GM18870 (cell line): ENCODE measurements at regions not wholly inside any gene's neighbourhood (a gene's known extent, or its start where the extent isn't known, plus 50 kb on each side); places are given as distances from the start of the nearest gene placed in this dataset.

Experiments
- ATAC-seq: cut with Tn5 transposase; IDR thresholded peaks from one replicate; pipeline ENCODE4 v1.9.1; 2021; ENCODE audit warnings: moderate library complexity; ENCODE audit not compliant: unreplicated experiment

DNA sequence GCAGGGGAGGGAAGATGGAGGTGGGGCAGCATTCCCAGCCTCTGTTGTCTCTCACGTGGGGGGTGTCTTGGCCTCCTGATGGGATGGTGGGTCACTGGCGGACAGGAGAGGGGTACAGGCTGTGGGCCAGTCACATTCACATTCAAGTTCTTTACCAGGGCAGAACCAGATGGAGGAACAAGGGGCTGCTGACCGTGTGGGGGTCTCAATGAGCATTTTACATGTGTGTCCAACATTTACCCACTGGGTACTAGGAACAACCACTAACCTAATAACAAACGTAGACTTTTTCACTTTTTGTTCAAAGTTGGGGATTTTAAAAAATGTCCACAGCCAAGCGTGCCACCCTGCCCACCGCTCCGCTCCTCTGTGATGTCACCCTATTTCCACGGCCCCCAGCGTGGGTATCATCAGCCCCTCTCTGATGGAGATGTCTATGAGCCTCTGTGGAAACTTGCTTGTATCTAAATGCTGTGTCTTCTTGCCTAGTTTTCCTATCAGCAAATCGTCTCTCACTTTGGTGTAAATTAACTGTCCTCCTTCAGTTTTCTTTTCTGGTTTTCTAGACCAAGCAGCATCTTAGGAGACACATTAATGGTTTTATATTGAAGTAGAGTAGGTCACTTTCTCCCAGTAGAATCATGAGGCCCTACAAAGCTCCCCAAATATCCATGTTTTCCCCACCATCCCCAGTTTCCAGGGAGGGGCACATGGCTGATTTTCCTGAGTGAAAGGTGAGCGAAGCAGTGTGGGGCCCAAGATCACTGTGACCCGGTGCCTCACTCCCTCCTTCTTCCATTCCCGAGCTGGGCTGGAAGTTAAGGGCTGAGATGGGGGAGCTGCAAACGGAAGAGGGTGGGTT, 936.7 kb downstream of the BRD1 start:
- ATAC-seq, result no peak

DNA sequence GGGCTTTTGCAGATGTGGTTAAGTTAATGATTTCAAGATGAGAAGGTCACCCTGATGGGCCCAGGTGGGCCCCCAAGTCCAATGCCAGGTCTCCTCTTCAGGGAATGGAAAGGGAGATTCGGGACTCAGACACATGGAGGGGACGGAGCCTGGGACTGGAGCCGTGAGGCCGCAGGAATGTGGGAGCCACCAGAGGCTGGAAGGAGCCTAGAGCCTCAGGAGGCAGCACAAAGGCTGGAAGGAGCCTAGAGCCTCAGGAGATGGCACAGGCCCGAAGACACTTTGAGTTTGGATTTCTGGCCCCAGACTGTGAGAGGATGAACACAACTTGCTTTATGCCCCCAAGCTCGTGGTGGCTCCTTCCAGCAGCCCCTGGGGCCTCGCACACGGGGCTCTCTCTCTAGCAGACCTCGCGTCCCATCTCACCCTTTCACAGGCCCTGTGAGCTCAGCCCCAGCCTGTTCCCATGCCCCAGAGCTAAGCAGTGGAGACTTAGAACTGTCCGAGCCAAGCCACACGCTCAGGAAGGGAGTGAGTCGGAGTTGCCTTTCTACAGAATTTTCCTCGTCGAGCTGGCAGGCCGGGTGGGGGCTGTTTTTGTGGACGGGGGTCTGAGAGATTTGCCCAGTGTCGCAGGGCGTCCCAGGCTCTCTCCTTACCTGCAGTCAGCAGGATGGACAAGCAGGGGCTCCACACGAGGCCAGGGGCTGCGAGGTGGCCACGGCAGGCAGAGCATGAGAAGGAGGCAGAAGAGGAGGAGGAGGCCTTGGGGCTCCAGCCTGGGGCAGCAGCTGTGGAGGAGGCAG, 937.6 kb downstream of the BRD1 start:
- no peak for ATAC-seq

DNA sequence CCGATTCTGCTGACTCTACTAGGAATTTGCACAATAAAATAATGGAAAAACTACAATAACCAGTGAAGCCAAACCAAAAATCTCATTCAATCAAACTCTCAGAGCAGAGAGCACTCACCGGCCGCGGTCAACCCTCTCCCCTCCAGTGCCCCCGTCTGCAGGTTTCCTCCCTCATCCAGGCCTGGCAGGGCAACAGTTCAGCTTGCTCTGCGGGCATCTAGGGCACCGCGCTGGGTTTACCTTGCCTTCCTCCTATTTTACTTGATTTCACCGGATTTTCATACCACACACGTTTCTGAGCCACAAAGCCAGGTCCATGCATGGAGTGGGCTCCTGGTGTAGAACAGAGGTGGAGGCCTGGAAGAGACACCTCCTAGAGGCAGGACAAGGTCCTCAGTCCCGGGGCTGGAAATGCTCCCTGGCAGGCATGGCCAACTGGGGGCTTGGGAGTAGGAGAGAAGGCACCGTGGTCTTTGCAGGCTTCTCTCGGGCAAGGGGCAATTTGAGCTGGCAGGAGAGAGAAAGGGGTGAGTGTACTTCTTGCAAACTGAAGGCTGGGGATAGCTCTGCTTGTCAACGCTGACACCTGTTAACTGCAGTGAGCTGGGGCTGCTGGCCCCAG, 938.4 kb downstream of the BRD1 start:
- no peak for ATAC-seq

DNA sequence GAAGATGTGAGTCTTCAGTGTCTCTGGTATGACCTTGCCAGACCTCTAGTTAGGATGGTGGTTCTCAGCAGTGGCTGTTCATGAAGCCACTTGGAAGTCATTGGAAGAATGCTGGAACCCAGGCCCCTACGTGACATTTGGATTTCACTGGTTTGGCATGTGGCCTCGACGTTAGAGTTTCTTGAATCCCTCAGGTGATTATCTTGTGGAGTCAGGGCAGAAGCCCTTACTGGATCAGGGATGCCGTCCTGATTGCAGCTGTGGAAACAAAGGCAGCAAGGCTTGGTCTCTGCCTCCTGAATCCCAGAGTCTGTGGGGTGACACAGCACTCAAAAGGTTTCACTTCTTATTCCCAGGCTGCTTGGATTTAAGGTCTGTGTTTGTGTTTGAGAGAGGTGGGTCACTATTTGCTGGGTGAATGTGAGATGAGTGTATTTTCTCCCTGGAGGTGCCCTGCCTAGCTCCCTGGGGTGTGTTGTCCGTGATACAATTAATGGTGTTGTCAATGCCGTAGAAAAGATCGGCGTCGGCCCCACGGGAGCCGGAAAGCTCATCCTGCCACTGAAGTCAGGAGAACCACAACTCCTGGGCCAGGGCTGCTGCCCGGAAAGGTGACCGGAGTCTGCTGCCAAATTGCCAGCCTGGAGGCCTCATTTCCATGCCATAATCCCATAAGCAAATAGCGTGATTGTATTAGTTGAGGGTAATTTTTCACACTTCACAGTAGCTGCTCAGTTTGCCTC, 939.0 kb downstream of the BRD1 start:
- no peak for ATAC-seq

DNA sequence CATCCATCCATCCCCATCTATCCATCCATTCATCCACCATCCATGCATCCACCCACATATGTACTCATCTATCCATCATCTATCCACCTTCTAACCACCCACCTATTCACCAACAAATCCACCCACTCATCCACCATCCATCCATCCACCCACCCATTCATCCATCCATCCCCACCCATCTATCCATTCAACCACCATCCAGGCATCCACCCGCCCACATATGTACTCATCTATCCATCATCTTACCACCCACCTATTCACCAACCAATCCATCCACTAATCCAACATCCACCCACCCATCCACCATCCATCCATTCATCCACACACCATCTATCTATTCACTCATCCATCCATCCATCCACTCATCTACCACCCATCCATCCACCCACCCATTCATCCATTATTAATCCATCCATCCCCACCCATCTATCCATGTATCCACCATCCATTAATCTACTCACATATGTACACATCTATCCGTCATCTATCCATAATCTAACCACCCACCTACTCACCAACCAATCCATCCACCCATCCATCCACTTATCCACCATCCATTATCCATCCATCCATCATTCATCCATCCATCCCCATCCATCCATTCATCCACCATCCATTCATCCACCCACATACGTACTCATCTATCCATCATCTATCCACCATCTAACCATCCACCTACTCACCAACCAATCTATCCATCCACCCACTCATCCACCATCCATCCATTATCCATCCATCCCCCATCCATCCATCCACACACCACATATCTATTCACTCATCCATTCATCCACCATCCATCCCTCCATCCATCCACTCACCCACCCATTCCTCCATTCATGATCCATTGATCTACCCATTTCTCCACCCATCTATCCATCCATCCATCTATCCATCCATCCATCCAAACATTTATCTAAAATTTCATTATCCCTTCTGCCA, 940.0 kb downstream of the BRD1 start:
- ATAC-seq, result no peak

DNA sequence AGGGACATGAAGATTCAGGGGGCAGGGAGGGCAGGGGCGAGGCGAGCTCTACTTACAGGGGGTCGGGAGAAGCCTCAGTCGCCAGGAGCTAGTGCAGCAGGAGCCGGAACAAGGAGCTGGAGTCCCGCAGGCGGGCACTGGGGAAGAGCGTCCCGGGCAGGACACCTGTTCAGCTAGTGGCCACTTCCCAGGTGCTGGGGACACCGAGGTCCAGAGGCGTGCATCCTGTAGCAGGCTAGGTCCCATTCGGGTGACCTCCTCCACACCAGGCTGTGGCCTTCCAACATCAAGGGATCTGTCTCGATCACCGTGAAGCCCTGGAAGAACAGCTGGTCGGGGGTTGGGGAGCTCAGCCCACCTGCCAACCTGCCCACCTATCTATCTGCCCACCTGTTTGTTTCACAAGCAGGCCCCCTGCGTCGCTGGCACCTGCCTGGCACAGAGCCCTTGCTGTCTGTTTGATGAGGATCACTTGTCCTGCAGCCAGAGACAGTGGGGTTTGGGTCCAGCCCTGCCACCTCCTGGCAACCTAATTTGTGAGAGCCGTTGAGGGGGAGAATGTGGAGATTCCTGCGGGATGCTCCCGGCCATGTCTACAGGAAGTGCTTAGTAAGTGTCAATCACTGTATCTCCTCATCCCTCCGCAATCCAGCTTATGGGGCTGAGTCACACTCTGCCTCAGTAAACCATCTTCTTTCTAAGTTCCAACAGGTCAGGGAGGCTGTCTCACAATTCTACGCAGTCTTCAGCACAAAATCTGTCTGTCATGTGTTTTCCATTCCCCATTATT, 940.9 kb downstream of the BRD1 start:
- ATAC-seq, result no peak

DNA sequence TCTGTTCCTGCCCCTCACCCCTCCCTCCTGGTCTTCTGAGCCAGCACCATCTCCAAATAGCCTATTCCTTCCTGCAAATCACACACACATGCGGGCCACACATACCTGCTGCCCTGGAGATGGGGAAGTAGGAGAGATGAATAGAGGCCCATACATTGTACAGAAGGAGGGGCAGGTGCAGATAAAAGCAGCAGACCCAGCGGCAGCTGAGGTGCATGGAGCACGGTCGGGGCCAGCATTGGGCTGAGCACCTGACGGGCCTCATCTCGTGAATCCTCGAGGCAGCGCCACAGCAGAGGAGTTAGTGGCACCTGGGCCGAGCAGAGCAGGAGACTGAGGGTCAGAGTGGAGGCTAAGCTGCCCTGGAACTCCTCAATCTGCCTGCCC, 941.8 kb downstream of the BRD1 start:
- ATAC-seq, result no peak

DNA sequence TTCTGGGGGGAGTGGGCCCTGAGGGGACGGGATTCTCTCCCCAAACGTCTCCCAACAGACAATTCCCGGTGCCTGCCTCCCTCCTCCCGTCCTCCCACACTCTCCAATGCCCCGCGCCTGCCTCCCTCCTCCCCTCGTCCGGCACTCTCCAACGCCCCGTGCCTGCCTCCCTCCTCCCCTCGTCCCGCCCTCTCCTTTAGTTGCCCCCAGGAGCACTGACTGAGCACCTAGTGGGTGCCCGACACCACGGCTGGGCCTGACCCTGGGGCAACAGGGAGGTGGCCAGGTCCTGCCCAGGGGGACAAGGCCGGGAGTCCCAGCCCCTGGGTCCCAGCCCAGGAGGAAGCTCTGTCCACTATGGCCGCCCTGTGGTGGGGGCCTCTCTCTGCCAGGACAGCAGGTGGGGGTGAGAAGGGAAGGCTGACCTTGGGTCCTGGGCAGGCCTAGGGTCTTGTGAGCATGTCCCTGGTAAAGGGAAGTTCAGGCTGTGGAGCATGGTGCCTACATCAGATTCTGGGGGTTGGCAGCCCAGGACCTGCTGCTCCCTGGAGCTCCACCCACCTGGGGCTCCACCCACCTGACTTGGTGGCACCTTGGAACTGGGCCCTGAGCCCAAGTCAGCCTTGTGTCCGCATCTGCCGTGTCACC, 942.3 kb downstream of the BRD1 start:
- no peak for ATAC-seq

DNA sequence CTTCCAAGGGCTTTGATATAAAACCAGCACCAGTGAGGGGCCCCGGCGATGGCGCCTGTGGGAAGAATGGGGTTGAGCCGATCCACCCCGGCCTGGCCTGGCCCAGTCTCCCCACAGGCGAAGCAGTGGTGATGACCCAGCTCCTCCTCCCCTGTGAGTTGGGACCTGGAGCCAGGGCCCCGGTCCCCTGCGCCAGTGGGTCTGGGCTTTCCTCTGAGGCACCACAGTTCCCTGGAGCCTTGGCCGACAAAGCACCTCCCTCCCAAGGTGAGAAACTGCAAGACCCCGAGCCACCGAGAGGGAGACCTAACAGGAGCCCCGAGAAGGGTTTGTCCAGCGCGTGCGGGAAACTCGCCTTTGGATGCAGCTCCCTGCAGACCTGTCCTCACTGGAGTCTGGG, 942.9 kb downstream of the BRD1 start:
- ATAC-seq, result no peak

DNA sequence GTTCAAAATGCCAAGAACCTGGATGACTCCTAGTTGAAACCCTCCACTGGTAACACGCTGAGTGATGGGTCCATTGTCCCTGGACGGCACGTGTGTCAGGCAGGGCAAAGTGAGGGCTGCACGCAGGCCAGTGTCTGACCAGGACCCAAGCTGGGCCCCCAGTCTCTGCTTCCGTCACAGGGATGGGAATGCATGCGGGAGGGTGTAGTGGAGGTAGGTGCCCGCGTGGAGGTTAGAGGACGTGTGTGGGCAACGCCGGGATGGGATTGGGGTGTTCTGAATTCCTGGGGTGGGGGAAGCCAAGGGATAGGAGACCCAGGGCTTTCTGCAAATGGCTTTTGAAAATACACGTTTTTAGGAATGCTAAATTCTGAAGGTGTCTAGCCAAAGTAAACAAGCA, 943.3 kb downstream of the BRD1 start:
- no peak for ATAC-seq

DNA sequence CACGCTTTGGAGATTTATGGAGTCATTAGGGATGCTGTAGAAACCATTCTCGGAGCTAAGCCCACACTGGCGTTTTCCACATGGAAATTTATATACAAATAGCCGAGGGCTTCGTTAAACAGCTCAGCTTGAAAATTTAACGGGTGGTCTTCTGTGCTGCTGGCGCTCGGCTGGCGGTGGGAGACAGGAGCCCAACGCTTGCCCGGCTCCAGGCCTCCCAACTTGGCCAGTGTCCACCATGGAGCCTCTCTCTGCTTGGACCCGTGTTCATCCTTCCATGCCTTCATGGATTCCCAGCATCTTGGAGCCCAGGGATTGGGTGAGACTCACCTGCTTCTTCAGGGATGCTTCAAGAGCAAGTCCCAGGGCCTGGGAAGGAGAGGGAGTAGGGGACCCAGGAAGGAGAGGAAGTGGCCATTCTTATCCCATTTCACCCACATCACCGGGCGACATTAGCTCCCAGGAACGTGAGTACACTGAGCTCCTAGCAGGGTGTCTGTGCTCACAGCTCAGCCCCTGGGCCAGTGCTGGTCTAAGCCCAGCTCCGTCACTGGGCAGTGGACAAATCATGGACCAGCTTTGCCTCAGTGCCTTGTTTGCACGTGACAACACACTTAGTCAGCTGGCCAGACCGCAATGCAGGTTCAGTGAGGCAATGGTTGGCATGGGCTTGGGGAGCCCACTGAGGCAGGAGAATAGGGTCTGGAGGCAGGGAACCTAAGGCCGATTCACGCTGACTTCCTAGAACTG, 944.3 kb downstream of the BRD1 start:
- no peak for ATAC-seq

DNA sequence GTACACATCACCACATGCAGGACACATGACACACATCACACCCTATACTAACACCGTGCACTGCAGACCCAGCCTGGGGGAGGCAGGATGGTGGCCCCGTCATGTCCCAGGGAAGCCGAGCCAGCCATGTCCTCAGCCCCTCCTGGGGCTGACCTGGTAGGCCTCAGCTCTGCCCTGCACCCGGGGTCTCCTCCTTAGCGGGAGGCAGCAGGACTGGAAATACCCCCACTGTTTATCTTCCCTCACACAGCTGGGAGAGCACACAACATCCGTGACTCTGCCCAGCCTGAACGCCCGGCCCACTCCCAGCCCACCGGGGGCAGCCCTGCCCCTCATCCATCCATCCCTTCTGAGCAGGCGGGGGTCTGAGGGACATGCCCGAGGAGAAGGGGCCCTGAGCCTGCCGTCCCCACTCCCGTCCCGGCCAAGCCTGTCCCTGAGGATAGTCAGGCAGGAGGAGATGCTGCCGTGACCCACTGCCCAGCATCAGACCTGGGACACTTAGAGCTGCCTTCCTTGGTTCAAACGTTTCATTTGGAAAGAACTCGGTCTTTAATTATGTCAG, 945.0 kb downstream of the BRD1 start:
- ATAC-seq, result no peak

DNA sequence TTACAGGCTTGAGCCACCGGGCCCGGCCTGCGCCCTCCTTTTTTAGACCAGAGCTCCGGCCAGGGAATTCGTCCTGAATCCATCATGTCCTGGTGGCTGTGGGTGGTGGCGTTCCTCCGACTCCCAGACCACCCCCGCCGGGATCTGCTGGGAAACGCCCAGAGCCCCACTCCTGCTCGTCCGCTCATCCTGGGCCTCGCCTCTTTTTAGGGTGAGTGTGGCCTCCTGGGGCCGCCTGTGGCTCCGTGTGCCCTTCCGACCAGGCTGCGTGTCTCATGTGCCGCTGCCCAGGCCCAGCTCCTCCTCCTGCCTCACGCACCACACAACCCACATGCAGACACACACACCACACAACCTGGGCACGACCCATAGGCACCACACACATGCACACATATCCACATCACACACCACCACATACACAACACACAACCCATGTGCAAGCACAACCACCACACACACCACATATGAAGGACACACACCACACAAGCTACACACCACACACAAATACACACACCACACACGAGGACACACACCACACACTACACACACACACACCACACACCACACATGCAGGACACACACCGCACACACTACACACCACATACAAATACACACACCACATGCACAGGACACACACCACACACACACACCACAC, 946.2 kb downstream of the BRD1 start:
- no peak for ATAC-seq

DNA sequence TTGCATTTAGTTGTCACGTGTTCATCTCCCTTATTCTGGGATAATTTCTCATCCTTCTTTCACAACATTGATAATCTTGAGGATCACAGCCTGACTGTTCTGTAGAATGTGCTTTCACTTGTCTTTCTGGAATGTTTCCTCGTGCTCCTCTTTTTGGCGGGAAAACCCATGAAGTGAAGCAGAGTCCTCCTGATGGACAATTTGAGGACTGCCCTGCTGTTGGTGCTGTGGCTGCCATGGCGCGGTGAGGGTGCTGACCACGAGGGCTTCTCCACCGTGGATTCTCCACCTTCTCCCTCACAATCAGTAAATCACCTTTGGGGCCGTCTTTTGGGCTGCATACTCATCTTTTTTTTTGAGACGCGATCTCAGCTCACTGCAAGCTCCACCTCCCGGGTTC, 946.9 kb downstream of the BRD1 start:
- ATAC-seq, result no peak

DNA sequence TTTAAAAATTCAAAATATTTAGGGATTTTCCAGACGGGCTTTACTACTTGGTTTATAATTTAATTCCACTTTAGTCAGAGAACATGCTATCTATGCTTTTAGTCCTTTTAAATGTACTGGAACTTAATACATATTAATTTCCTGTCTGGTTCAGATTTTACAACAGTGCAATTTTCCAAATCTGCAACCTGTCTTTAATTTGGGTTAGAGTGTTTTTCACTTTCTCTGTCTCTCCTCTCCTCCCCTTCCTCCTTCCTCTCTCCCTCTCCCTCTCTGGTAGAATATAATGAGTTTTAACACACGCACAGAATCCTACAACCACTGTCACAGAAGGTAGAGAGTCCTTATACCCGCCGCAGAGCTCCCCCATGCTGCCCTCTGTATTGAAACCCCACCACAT, 950.7 kb downstream of the BRD1 start:
- ATAC-seq, result no peak

DNA sequence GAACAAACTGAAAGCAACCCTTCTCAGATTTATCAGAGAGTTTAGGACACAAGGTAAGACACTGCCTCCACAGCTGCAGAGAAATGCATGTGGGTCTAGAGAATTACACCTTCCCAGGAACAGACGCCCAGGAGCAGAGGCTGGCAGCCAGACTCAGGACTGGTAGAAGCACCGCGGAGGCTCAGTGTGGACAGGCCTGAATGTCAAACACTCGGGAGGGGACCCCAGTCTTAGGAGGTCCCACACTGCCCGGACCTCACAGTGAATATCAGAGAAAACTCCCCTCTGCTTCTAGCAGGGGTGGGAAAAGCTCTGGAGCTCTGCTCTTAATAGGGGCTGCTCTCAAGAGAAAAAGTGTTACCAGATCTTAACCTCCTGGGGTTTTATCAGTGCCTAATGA, 952.7 kb downstream of the BRD1 start:
- ATAC-seq, result no peak

DNA sequence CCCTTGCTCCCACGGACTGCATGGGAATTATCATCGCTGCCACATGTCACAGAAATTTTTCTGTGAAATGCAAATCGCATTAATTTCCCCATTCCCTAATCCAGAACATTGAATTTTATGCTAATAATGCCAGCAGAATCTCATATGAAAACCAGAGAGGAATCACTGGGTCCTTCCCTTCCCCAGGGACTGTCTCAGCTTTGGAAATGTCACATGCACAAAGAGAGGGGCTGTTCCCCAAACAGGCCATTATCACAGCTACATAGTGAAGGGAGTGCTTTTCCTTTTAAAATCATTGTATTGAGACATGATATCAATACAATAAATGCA, 954.5 kb downstream of the BRD1 start:
- ATAC-seq, result no peak
